CD4-positive, alpha-beta T cell treated with Interleukin-12 subunit alpha and Interleukin-12 subunit beta, for 1 hour (primary cell): ENCODE measurements at regions not wholly inside any gene's neighbourhood (a gene's known extent, or its start where the extent isn't known, plus 50 kb on each side); places are given as distances from the start of the nearest gene placed in this dataset.
"Not testable (repeated sequence)": the region's sequence is repeated elsewhere in the genome, so short reads cannot be mapped to it uniquely, and the experiment has no call there.

ENCODE experiments used
- DNase-seq: peaks from one replicate; pipeline ENCODE4 v3.0.0-alpha.2; 2020

DNA sequence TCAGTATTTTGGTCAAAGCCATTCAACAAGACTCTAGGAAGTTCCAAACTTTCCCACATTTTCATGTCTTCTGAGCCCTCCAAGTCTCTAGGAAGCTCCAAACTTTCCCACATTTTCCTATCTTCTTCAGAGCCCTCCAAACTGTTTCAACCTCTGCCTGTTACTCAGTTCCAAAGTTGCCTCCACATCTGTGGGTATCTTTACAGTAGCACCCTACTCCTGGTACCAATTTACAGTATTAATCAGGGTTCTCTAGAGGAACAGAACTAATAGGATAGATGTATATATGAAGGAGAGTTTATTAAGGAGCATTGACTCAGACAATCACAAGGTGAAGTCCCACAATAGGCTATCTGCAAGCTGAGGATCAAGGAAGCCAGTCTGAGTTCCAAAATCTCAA is 296.0 kb upstream of the CCL2 start:
- not testable (repeated sequence) for DNase-seq

DNA sequence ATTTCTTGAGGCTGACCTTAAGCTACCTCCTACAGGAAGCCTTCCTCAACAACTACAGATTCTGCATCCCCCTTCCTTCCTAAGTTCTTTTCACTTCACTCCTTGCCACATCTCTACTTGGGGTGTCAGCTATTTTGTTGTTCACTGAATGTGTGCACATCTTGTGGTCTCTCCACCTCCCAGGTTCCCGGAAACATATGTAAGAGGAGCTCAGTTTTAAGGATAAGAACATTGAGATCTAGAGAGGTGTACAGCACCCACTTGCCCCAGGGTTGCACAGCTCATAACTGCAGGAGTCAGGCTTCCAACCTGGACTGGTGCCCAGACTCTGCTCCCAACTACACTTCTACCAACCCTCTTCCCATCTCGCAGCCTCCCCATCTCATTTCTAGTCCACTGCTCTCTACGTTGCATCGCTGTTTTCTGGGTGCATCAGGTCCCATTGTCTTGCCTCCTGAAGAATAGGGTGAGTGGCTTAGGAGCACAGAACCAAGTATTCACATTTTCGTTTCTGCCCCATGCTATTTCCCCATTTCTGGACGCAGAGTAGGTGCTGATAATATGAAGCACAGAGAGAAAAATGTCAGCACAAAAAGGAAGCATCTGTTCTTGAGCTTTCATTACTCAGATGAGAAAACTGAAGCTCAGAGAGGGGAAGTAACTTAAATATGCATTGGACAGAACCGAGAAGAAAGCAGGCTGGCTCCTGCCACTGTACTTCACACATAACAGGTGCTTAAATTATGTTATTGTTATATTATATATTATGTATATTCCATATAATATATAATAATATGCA is 292.0 kb upstream of the CCL2 start:
- no peak for DNase-seq

DNA sequence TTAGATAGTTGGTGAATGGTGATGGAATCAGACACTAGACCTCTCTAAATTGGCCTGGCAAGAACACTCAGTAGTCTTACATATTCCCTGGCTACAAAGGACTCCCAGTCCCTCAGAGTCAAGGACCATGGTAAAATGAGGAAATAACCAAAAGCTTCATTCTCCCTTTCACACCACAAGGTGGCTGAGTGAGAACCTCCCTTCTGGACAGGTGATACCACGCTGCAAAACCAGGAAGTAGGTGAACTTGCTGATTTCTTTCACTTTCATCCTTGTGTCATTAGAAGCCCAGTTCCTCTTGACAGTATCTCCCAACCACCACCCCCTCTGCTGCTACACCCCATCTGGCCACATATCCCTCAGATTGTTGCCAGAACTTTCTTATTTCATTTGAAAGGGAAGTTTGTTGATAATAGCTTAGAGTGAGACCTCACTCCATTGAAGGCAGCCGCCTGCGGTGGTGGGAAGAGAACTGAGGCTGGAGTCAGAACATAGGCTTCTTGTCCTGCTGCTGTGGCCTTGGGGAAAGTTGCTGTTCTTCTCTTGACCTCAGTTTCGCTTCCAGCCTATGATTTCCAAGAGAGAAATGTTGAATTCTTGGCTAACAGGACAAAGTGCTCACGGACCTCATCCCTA is 290.6 kb upstream of the CCL2 start:
- DNase-seq: peak; percentile 43

DNA sequence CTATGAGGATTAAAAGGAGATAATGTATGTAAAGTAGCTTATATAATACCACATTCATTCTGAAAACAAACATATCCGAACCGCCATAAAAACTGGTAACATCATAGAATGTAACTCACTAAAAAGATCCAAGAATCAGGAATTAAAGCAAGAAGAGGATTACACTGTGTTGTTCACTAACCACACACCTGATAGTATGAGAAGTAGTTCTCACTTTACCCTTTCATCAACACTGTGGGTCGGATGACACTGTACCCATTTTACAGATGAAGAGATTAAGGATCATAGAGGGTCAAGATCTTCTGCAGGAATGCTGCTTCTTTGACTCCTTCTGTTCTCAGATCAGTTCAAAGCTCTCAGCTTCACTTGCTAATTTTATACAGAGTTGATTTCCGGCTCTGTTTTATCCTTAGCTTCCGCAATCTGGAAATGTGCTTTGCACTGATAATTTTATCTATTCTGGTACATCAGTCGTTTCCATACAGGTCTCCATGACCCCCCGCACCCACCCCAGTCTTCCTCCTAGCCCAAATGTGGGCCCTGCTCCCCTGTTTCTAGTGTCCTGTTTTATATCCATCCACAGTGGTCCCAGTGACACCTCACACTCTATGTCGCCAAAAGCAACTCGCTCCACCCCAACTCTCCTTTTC is 288.6 kb upstream of the CCL2 start:
- DNase-seq: no peak

DNA sequence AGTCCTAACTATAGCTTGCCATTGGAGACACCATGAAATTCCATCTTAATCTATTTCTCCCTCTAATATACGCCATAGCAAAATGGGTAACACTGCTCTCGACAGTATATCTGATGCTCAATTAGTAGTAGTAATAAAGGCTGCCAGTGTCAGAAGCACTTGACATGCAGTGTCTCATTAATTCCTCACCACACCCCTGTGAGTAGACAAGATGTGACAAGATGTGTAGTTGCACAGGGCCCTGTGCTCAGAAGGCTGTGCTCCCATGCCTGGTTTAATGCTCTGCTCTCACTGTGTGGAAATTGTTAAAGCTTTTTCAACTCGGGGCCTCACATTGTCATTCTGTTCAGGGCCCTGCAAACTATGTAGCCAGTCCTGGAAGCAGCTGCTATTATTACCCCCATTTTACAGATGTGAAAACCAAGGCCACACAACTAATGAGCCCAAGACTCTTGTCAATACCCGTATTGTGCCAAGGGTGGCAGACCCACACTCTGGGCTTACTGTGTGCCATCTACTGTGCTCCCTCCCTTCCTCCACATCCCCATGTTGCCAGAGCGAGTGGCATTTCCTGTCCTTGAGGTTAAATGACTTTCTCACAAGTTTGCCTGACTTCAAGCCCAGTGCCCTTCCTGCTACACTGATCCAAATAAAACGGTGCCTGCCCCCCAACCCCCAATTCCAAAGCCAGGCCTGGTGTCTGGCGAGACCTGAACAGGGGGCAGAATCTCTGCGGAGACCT is 287.3 kb upstream of the CCL2 start:
- DNase-seq: no peak

DNA sequence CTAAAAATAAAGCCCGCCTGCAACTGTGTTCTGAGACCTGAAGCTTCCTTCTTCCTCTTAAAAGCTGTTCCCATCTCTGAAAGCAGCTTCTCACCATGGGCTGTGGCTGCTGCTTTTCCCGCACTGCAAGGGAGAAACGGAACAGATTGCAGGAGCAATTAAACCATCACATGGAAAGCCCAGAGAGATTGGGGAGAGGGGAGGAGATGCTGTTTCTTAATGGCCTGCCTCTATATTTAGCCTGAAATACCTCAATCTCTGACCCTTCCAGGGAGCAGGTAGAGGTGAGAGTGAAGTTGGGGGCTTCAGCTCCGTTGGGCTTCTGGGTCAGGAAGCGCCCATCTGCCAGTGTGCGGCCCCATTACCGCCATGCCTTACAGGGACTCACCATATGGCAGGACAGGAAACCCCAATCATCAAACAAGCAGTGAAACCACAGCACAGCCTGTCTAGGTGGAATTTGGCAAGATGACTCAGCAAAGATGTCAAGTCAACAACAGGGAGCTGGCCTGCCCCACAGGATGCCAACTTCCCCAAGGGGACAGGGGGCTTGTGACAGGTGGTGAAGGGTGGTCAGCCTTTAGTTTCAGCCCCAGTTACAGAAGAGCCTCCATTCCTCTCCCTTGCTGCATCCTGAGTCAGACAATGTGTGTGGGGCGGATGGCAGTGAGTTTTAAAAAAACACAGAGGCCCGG is 286.6 kb upstream of the CCL2 start:
- DNase-seq: peak; percentile 32

DNA sequence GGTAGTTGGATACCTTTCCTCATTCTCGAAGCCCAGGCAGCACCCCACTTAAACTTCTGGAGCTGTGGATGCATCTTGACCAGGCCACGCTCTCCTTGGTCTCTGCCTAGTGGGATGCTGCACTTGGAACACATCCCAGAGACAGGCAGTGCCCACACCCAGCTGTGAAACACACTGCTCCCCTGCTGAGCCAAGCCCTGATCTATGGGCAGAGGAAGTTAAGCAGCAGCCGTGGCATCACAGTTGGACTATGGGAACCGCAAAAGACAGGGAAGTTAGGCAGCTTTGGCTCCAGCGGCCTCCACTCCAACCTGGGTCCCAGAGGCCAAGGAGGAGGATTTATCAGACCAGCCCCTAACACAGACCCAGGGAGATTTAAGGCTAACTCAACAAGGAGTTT is 284.8 kb upstream of the CCL2 start:
- no peak for DNase-seq

DNA sequence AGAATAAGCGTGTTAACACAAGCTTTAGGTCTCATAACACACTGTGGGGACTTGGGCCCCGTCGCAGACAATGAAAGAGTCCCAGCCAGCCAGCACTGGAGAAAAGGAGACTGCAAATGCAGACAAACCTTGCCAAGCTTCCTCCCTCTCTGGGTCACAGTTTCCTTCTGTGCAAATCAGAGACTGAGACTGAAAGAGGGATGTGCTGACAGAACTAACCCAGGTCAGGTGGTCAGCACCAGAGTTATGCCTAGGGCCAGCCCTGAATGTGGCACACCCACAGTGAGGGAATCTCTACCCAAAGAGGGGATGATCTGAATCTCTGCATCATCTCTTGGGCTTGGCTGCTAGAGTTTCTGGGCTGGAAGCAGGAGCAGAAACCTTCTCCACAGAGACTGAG is 282.3 kb upstream of the CCL2 start:
- DNase-seq: no peak

DNA sequence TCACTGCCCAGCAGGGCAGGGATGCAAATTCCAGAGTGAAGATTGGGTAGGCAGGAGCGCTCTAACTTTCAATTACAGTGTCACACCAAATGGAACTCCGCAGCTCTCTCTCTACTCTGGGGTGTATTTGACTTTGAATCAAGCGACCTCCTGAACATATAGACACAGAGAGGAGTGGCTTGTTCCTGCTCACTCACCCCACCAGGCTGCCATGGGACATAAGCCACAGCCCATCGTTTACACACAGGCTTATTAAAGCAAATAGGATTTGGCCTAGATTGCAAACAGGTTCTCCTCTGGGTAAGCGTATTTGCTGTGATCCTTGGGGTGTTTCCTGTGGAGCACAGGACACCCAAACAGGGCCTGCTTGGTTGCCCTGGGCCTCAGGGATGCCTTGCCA is 281.6 kb upstream of the CCL2 start:
- DNase-seq: no peak

DNA sequence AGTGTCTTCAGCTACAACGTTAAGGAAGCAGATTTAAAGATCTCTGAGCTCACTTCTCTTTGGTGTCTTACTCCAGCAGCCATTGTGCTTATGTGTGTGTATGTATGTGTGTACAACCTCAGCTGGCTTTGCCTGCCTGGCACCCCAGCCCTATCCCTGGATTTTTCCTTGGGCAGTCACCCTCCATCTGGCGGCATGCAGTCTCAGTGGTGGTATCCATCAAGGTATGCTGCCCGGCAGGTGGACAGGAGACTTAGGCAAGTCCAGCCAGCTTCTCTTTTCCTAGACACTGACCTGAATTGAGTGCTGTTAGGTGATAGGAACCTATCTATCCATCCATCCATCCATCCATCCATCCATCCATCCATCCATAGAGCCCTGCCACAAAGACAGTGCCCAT is 280.8 kb upstream of the CCL2 start:
- DNase-seq: no peak

DNA sequence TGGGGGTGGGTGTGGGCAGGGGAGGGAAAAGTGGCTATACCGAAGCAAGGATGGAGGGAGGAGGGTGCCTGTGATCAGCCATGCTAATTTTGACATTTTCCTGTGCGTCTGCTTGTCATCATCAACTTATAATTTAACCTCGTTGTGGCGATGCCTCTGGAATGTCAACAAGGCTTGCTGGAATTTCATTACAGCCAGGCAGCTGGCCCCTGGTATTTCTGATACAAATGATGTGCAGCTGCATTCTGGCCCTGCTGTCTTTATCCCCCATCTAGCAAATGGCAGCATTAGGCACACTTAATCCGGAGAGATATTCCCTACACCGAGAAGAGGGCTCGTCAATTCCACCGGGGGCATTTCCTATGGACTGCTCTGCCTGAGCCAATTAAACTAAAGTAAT is 278.3 kb upstream of the CCL2 start:
- no peak for DNase-seq

DNA sequence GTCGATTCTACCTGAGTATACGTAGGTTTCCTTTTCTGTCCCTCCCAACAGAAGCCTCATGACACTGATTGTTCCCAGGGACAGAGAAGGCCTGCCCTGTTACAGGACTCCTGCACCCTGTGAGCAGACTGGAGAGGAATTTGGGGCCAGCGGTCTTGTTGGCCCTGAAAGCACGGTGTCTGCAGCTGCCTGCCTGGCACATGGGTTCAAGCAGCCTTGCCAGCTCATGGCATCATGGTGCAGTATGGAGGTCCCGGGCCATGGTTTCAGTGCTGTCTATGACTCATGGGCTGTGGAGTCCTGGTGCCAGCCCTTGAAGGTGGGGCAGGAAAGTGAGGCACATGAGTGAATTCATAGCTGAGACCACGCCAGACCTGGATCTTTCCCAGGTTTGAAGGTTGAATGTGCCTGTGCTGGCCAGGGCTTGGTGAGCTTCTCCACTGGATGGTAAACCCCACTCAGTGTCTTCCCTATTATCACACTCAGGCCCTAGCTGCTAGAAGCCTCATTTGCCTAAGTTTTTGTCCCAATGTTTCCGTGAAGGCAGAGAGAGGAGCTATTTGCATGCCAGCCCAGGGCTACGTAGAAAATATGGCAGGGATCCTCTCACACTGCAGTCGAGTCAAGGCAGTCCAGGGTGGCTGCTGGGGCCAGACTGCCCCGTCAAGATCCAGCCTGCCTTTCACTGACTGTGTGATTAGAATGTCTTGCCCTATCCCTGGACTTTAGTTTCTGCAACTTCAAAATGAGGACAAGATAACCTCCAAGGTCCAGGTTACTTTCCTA is 277.2 kb upstream of the CCL2 start:
- no peak for DNase-seq

DNA sequence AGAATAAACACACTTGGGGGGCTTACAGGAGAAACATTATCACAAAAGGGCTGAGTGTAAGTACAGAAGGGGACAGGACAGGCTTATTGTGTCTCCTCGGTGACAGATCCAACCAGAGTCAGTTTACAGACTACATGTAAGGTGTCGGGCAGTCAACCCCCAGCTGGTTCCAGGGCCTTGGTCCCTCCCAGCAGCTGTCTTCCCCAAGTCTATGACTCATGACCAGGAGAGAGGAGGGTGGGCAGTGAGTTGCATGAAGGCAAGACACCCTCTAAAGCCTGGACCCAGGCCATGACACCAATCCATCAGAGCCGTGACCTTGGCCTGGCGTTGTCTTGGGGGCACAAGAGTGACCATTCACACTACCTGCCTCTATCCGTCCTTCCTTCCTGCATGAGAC is 276.2 kb upstream of the CCL2 start:
- no peak for DNase-seq

DNA sequence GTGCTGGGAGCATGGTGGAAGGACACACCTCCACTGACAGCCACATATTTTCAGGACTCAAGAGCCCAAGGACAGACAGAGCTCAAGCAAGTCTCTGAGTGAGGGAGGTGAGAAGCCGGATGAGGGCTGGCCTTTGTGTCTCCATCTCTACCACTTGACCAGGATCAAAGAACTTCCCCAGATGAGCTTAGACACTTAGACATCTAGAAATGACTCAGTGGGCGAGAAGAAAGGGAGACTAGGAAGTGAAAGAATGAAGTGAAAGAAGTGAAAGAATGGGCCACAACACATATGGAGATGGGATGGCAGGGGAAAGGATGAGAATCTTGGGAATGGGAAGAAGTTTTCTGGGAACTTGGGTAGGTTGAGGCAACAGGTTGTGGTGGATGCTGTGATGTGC is 274.9 kb upstream of the CCL2 start:
- DNase-seq: no peak

DNA sequence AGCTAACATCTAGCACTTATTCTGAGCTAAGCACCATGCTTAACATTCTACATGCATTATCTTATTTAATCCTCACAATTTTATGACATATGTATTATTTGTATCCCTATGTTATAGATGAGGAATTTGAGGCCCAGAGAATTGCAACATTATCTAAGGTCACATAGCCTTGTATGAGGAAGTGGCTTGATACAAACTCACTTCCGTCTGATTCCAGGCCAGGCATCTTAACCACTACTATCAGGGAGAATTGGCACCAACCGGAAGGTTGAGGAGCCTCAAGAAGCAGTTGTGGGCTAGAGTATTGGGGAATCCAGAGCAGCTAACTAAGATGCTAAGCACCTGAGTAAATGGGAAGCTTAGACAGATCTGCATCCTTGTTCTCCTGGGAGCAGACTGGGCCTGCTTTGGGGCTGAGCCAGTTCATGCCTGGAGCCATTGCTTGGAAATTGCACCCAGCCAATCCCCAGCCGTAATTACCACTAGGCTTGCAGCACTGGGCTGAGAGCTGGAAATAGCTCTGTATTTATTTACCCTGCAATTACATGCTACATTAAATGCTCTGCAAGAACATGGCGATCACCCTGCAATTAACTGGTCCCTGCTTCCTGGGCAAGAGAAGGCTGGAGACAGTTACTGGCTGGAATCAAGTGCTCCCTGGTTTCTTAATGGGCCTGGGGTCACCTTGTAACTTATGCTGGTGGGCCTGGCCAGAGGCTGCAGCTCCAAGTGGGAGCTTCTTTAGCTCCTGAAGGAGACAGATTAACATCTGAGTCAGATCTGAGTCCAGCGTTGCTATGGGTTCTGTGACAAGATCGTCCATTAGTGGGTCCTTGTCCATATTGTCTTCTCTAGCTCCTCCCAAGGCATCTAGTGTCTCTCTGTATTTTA is 273.1 kb upstream of the CCL2 start:
- DNase-seq: no peak

DNA sequence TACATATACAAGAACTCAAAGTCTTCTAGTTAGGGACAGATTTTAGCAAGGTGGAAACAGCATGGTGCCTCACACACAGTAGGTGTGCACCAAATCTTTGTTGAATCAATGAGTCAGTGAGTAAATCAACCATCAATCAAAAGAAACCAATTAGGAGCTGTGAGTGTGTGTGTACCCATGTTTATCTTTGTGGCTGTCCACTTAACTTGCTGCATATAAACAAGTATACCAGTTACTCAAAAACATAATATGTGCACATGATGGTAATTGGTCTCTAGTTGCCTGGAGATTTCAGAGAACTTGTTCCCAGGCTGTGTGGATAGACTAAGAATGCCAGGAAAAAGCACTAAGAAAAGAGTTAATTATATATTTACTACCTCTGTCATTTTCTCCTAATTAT is 272.2 kb upstream of the CCL2 start:
- DNase-seq: no peak

DNA sequence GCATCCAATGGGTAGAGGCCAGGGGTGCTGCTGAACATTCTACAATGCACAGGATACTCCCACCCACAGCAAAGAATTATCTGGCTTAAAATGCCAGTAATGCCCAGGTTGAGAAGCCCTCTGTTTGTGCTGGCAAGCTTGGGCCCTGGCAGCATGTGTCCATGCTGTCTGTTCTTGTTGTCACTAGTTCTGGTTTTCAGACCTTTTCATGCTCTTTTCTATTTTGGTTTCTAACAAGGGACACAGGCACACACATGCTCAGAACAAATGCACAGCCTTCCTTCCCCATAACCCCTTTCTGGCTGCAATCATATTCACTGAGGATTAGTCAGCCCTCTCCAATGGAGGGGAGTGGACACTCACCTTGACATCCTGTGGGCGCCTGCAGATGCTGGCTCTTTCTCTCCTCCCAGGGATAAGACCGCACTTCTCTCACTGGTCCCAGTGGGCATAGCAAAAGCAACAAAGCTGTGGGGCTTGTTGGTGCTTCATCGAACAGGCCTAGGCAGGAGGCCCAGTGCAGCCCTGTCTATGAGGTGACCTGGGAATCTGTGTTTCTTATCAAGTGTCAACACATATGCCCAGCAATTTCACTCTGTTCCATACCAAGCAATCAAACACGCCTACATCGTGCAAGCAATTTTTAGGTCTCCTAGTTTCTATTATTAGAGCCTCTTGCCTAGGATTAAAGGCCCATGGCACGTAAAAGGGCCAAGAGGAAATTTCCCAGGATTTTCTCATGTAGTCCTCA is 271.1 kb upstream of the CCL2 start:
- no peak for DNase-seq

DNA sequence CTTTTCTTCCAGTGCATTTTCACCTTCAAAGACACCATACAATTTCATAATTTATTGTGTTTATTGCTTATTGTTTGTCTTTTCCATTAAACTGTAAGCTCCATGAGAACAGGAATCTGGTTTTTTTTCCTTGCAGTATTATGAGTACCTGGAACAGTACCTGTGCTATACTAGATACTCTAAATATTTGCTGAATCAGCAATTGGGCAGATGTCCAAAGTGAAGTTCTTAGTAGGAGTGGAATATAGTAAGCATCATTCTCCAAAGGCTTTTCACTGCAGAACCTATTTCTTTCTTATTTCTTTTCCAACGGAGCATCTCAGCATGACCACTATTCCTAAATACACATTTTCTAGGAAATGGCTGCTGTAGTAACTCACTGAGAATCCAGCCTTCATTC is 269.0 kb upstream of the CCL2 start:
- DNase-seq: no peak

DNA sequence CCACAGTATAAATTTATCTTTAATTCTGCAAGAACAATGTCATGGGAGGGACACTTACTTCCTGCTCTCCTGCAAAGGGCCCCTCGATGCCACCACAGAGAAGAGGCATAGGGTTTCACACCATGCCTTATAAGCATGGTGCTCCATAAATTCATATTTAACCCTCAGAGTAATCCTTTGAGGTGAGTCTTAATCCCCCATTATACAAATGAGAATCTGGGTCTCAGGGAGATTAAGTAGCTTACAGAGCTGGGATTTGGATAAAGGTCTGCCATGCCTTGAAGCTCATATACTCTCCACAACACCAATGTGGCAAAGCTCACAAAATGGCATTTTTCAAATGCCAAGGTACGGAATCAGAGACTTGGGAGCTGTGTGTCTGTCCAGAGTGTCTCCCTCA is 268.5 kb upstream of the CCL2 start:
- no peak for DNase-seq

DNA sequence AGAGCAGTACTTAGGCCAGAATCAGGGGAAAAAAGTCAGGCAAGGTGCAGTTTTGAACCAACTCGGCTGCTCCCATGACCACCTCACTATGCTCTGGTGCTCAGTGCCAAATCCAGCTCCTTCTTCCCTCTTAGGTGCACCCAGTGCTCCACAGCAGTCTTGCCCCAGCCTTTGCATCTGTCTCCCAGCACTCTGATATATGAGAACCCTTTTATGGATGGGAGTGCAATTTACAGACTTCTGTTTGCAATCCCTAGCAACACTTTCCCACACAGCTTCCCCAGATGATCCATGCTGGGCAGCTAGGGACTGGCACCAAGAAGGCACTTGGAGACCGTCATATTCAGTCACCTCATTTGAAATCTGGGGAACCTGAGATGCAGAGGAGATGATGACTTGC is 267.9 kb upstream of the CCL2 start:
- no peak for DNase-seq
